CD4-positive, alpha-beta T cell (primary cell): ENCODE measurements at regions not wholly inside any gene's neighbourhood (a gene's known extent, or its start where the extent isn't known, plus 50 kb on each side); places are given as distances from the start of the nearest gene placed in this dataset.

Source experiments
- ATAC-seq: fragments of 200-7000 bp; cut with Tn5 transposase; one replicate; pipeline ENCODE4 v1.10.0; 2022; ENCODE audit warnings: mild to moderate bottlenecking; ENCODE audit not compliant: poor library complexity
- CTCF ChIA-PET: fragments of 350-600 bp; sonication (Branson Sonifier 250); formaldehyde crosslinking; loops from one replicate; lab custom pipeline; 2021; ENCODE audit warnings: antibody characterized with exemption, inconsistent platforms; lab: Charles Lee
- POLR2A ChIA-PET: fragments of 350-600 bp; sonication (Branson Sonifier 250); formaldehyde crosslinking; loops from one replicate; lab custom pipeline; 2021; ENCODE audit warnings: antibody characterized with exemption, inconsistent platforms; lab: Charles Lee
- DNase-seq, 14 experiments: peaks; one replicate each; pipeline ENCODE4 v3.0.0-alpha.2; 2013 to 2020; ENCODE audit warnings: mixed read lengths in 2 of 14
- H3K27ac ChIP-seq, 2 donors: one replicate each; pipeline versions ENCODE4 v1.5.1 to v1.7.0; 2013; ENCODE audit warnings: low read length in 2 of 2, low read depth in 1 of 2, mild to moderate bottlenecking in 1 of 2
- H3K27me3 ChIP-seq, 2 experiments: 1 replicate in 1 of 2; 2 replicates in 1 of 2; pipeline versions ENCODE4 v1.6.1 to v1.7.0; 2013; ENCODE audit warnings: low read length in 2 of 2, control low read depth in 1 of 2, mild to moderate bottlenecking in 1 of 2, moderate library complexity in 1 of 2; ENCODE audit not compliant: insufficient read depth in 2 of 2, control insufficient read depth in 1 of 2
- H3K36me3 ChIP-seq: one replicate; pipeline ENCODE4 v1.6.1; 2013; ENCODE audit warnings: low read length, control low read depth; ENCODE audit not compliant: insufficient read depth
- H3K4me1 ChIP-seq: one replicate; pipeline ENCODE4 v1.6.1; 2013; ENCODE audit warnings: low read length, control low read depth; ENCODE audit not compliant: insufficient read depth
- H3K4me3 ChIP-seq: one replicate; pipeline ENCODE4 v1.5.1; 2013; ENCODE audit warnings: mild to moderate bottlenecking, low read length, moderate library complexity
- H3K9me3 ChIP-seq, 2 experiments: 1 replicate in 1 of 2; 2 replicates in 1 of 2; pipeline versions ENCODE4 v1.6.1 to v1.7.0; 2013; ENCODE audit warnings: low read length in 2 of 2, mild to moderate bottlenecking in 2 of 2, control low read depth in 1 of 2, moderate library complexity in 1 of 2; ENCODE audit not compliant: control insufficient read depth in 1 of 2, insufficient read depth in 1 of 2
- H3K27ac Mint-ChIP-seq: one replicate; pipeline ENCODE4 v1.8.0; 2020; ENCODE audit warnings: mixed read lengths
- H3K27me3 Mint-ChIP-seq: one replicate; pipeline ENCODE4 v1.8.0; 2021; ENCODE audit warnings: mixed read lengths
- H3K36me3 Mint-ChIP-seq: one replicate; pipeline ENCODE4 v1.8.0; 2021; ENCODE audit warnings: low read depth, mixed read lengths
- H3K4me1 Mint-ChIP-seq: one replicate; pipeline ENCODE4 v1.8.0; 2021; ENCODE audit warnings: low read depth, mixed read lengths
- H3K4me3 Mint-ChIP-seq: one replicate; pipeline ENCODE4 v1.8.0; 2020; ENCODE audit warnings: mild to moderate bottlenecking, mixed read lengths
- H3K9me3 Mint-ChIP-seq: one replicate; pipeline ENCODE4 v1.8.0; 2020; ENCODE audit warnings: mixed read lengths
- CTCF ChIP-seq: fragments of 200-600 bp; IDR thresholded peaks from one replicate; pipeline ENCODE4 v1.8.0; 2022; ENCODE audit warnings: antibody characterized with exemption, mild to moderate bottlenecking
- intact Hi-C, 2 experiments: fragments of 100-400 bp; cut with DNase I in 1 of 2; cut with micrococcal nuclease in 1 of 2; formaldehyde crosslinking; loops; one replicate each; pipeline versions ENCODE4 v1.15.1 to v1.9.0; 2023 to 2025; cut with DNase I, micrococcal nuclease

GRCh38 chr16:87240211-87241136, 76.7 kb downstream of the C16orf95 start:
- Histone ChIP-seq H3K27me3 (peaks cover 5 to 10% of the 10 kb centered on the region in 2 experiments), H3K36me3 (no peaks in the 10 kb centered on the region), H3K4me3 (no peak overlapping the region), H3K4me1 (peaks cover 12% of the 10 kb centered on the region), H3K27ac (no peak overlapping the region), H3K9me3 (no peaks in the 10 kb centered on the region)
- no peak for DNase-seq
- ChIA-PET POLR2A (no interaction called here), CTCF (no interaction called here)
- ATAC-seq = no peak
- no peak for TF ChIP-seq CTCF
- Mint-ChIP-seq H3K27me3 (peaks cover 38% of the 10 kb centered on the region), H3K4me3 (no peak overlapping the region), H3K9me3 (no peaks in the 10 kb centered on the region), H3K36me3 (no peaks in the 10 kb centered on the region), H3K27ac (no peak overlapping the region), H3K4me1 (peaks cover 5% of the 10 kb centered on the region)
- intact Hi-C loops = no loop called here

- ChIA-PET POLR2A (no interaction called here), CTCF (no interaction called here)
- H3K27me3 ChIP-seq = peaks cover 4 to 7% of the 10 kb centered on the region in 2 experiments
- peaks cover 7% of the 10 kb centered on the region for H3K4me1 ChIP-seq
- no peak overlapping the region for H3K27ac ChIP-seq
- H3K36me3 ChIP-seq = no peaks in the 10 kb centered on the region
- Mint-ChIP-seq H3K4me3 (no peak overlapping the region), H3K27me3 (peaks cover 32% of the 10 kb centered on the region), H3K36me3 (no peaks in the 10 kb centered on the region), H3K9me3 (no peaks in the 10 kb centered on the region), H3K27ac (no peak overlapping the region), H3K4me1 (peaks cover 2% of the 10 kb centered on the region)
- TF ChIP-seq CTCF = no peak
- no peaks in the 10 kb centered on the region for H3K9me3 ChIP-seq
- DNase-seq (no peak), ATAC-seq (no peak)
- H3K4me3 ChIP-seq = no peak overlapping the region
- intact Hi-C loops = no loop called here
These were observed 75.9 kb downstream of the C16orf95 start for GRCh38 chr16:87241137-87241771.

GRCh38 chr16:87243478-87243877, 73.7 kb downstream of the C16orf95 start:
- ChIA-PET POLR2A (no interaction called here), CTCF (no interaction called here)
- Mint-ChIP-seq H3K4me3 (no peak overlapping the region), H3K4me1 (no peaks in the 10 kb centered on the region), H3K27me3 (peaks cover 16% of the 10 kb centered on the region), H3K36me3 (no peaks in the 10 kb centered on the region), H3K9me3 (no peaks in the 10 kb centered on the region), H3K27ac (no peak overlapping the region)
- TF ChIP-seq CTCF = no peak
- Histone ChIP-seq H3K27me3 (no peaks in the 10 kb centered on the region), H3K27ac (no peak overlapping the region), H3K9me3 (no peaks in the 10 kb centered on the region), H3K36me3 (no peaks in the 10 kb centered on the region), H3K4me1 (no peaks in the 10 kb centered on the region), H3K4me3 (no peak overlapping the region)
- DNase-seq (no peak), ATAC-seq (no peak)
- intact Hi-C loops = no loop called here
